ENCODE measurements at regions not wholly inside any gene's neighbourhood (a gene's known extent, or its start where the extent isn't known, plus 50 kb on each side); places are given as distances from the start of the nearest gene placed in this dataset.

GRCh38 chr3:24601066-24601939 lies 106.7 kb upstream of the THRB start:
- in situ Hi-C loops (cut with MboI; ENCODE audit: low sequenced_read_pairs) (no loop called here), dilution Hi-C loops (cut with HindIII; ENCODE audit: low sequenced_read_pairs, unreplicated experiment) (no loop called here), intact Hi-C loops (cut with micrococcal nuclease) (no loop called here)
- H3K9me3 ChIP-seq (ENCODE audit: control insufficient read depth, insufficient read depth, low read length) = no peaks in the 10 kb centered on the region
- no peak for TF ChIP-seq MAFK (IDR thresholded peaks at IDR 0.05; ENCODE audit: low read depth, low read length)
- TF ChIP-seq RAD21 (IDR thresholded peaks at IDR 0.05; ENCODE audit: low read length) = no peak
- no peak for TF ChIP-seq MAZ (IDR thresholded peaks at IDR 0.05; ENCODE audit: borderline replicate concordance, low read depth, low read length)
- no peak for TF ChIP-seq SMC3 (IDR thresholded peaks at IDR 0.05; ENCODE audit: low read depth, low read length)
- no peak for TF ChIP-seq POLR2A (IDR thresholded peaks at IDR 0.05; ENCODE audit: low read depth, low read length)
- no peak for TF ChIP-seq CEBPB (IDR thresholded peaks at IDR 0.05; ENCODE audit: low read depth, low read length)
- no peak for TF ChIP-seq FOS (IDR thresholded peaks at IDR 0.05; ENCODE audit: low read depth, low read length)
- no peak for TF ChIP-seq ELK1 (IDR thresholded peaks at IDR 0.05; ENCODE audit: borderline replicate concordance, low read depth, low read length)
- TF ChIP-seq NFE2L2 (IDR thresholded peaks at IDR 0.05; ENCODE audit: low read depth, low read length) = no peak
- TF ChIP-seq CHD1 (IDR thresholded peaks at IDR 0.05; ENCODE audit: low read depth, low read length) = no peak
- H3K9ac ChIP-seq (ENCODE audit: low read depth, low read length) = no peak overlapping the region
- no peak overlapping the region for H2AFZ ChIP-seq (replicated peaks; ENCODE audit: low read length, poor library complexity)
- no peak overlapping the region for H2BK120ac ChIP-seq (ENCODE audit: low read depth, low read length)
- H3K27ac ChIP-seq (ENCODE audit: insufficient read depth, low read length) = no peak overlapping the region
- no peaks in the 10 kb centered on the region for H3K4me1 ChIP-seq (ENCODE audit: control insufficient read depth, insufficient read depth, low read length)
- ChIA-PET CTCF (no interaction called here), POLR2A (ENCODE audit: unreplicated experiment) (no interaction called here)
- H3K36me3 ChIP-seq (ENCODE audit: control insufficient read depth, insufficient read depth, low read length) = no peaks in the 10 kb centered on the region
- H3K4me2 ChIP-seq (ENCODE audit: low read depth, low read length) = no peak overlapping the region
- H3K56ac ChIP-seq (ENCODE audit: extremely low read depth, insufficient read depth, low read length) = no peak overlapping the region
- no peak overlapping the region for H3K14ac ChIP-seq (replicated peaks; ENCODE audit: low read depth, low read length)
- H3K79me1 ChIP-seq (ENCODE audit: low read depth in 1 of 2, low read length in 2 of 2) = no peaks in the 10 kb centered on the region
- no peak overlapping the region for H3K4ac ChIP-seq (ENCODE audit: low read depth, low read length)
- H4K5ac ChIP-seq (ENCODE audit: low read depth, low read length) = no peak overlapping the region
- H3K4me3 ChIP-seq (ENCODE audit: insufficient read depth, low read depth, low read length) = no peak overlapping the region
- no peak overlapping the region for H3K23ac ChIP-seq (ENCODE audit: low read depth, low read length)
- ATAC-seq (ENCODE audit: low read depth) (no peak), DNase-seq (no peak)
- H3K27me3 ChIP-seq (ENCODE audit: control insufficient read depth, insufficient read depth, low read length) = no peaks in the 10 kb centered on the region
- no peak overlapping the region for H2AK5ac ChIP-seq (ENCODE audit: low read depth, low read length)
- no peak overlapping the region for H4K8ac ChIP-seq (ENCODE audit: low read depth in 2 of 2, low read length in 2 of 2)
- no peak overlapping the region for H2AK9ac ChIP-seq (replicated peaks; ENCODE audit: low read depth, low read length, poor library complexity)
- H3K9me1 ChIP-seq (ENCODE audit: insufficient read depth, low read length) = no peaks in the 10 kb centered on the region
- no peak overlapping the region for H4K91ac ChIP-seq (ENCODE audit: insufficient read depth, low read depth, low read length)
- H4K20me1 ChIP-seq (ENCODE audit: insufficient read depth, low read length) = no peaks in the 10 kb centered on the region
- WGBS, 2 experiments (ENCODE audit: extremely low coverage in 2 of 2, insufficient read length in 1 of 2) = no CpG with 5 or more reads among the region's 13 CpGs
- no TSS peak for BruUV-seq (replicated peaks)
- no peak overlapping the region for H2BK20ac ChIP-seq (ENCODE audit: low read depth, low read length)
- H3K18ac ChIP-seq (ENCODE audit: low read depth, low read length) = no peak overlapping the region
- no peak overlapping the region for H2BK15ac ChIP-seq (ENCODE audit: low read depth, low read length)
- H2BK5ac ChIP-seq (ENCODE audit: low read depth, low read length, poor library complexity, severe bottlenecking) = no peak overlapping the region
